ENCODE measurements at regions not wholly inside any gene's neighbourhood (a gene's known extent, or its start where the extent isn't known, plus 50 kb on each side); places are given as distances from the start of the nearest gene placed in this dataset.
"Not testable (repeated sequence)": the region's sequence is repeated elsewhere in the genome, so short reads cannot be mapped to it uniquely, and the experiment has no call there.

DNA sequence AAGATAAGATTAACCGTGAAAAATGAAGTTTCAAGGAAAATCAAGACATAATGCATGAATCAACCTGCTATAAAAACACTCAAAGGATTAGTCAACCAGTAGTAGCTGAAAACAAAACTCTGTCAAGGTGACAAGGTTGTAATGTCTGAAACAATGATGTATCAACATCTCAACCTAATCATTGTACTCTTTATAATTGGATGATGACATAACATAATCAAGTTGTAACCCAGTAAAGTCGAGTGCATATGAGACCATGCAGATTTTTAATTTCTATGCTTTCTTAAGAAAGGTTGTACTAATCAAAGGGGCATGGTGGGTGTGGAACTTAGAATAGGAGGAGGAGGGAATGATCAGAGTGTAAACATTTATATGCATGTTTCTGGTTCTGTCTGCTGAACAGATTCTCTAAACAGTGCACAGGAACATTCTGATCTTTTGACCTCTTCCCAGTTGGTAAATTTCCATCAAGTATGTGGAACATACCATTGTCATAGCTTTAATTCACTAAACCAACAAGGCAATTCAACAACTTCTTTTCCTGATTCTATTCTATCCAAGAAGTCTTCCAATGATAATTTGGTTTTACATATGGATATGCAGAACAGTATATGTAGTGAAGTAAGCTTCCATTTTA is 253.7 kb downstream of the TTC6 start:
- no peak for DNase-seq

DNA sequence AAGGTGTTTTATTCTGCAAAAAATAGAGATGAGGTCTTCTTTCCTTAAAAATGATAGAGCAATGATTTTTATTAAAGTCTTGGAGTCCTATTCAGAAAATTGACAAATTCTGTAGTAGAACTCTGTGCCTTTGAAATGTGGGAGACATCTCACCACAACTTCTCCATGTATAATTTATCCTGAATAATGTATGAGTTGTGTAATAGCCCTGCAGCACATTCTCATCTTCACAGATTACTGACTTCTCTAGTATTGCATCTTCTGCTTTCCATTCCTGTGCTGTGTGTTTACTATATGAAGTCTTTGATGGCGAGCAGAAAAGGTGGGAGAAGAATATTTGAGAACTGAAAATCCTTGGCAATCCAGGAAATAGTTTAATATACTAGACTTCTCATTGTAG is 255.6 kb downstream of the TTC6 start:
- no peak for DNase-seq

DNA sequence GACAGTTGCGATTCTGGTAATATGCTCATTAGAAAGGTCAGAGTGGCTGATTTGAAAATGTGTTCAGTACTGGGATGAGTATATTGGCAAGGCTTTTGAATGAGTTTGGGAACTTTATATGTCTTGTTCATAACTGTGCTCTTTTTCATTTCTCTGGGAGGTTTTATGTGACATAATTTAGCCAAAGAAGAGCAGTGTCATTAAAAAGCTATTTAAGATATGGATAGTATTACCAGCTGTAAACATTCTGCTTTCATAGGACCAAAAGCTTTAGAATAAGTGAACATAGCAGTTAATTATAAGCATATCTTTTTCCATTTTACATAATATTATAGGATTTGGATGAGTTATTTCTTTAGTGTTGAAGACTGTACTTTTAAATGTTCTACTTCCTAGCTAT is 260.4 kb downstream of the TTC6 start:
- DNase-seq: no peak

DNA sequence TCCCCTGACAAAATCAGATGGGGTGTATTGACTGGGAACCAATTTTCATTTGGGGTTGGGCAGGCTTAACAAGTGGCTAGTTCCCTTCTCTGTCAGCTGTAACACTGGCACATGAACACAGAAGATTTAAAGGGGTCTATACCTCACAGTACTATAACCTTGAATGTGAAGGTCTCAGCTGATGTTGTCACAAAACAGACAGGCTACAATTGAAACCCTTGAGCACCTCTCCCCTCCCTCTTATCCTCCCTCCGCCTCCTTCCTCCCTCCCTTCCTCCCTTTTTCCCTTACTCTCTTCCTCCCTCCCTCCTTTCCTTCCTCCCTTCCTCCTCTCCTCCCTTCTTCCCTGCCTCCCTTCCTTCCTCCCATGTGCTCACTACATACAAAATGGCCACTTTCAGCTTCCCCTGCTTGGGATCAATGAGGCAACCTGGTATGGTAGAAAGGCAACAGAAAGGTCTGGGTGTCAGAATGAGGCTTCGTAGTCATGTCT is 262.4 kb downstream of the TTC6 start:
- no peak for DNase-seq

DNA sequence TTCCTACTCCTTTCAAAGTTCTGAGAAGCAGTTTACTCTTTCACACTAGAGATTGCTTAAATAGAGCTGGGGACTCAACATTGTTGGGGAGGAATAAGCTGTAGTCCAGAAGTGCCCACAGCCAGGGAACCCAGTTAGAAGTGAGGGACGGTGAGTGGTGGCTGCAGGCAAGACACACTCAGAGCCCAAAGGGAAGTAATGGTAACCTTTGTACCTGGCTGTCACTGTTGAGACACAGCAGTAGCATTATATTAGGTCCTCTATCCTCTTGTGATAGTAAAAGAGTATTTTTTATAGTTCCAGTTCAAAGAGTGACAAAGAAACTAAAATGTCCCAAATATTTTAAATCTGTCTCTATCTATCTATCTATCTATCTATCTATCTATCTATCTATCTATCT is 263.3 kb downstream of the TTC6 start:
- no peak for DNase-seq

DNA sequence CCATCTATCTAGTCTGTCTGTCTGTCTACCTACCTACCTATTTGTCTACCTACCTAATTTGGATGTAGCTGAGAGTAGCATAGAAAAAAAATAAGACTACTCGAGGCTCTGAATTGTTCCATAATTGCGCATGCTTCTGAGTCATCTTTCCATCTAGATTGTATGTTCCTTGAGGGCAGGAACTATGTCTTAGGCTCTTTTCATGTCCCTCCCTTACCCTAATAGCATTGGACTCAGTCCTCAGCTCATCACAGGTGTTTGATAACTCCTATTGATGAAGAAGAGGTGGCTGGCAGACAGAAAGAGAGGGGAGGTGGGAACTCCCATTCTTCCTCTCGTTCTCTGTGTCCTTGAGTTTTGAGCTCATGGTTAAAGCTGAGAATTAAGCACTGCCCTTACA is 263.7 kb downstream of the TTC6 start:
- DNase-seq: no peak

DNA sequence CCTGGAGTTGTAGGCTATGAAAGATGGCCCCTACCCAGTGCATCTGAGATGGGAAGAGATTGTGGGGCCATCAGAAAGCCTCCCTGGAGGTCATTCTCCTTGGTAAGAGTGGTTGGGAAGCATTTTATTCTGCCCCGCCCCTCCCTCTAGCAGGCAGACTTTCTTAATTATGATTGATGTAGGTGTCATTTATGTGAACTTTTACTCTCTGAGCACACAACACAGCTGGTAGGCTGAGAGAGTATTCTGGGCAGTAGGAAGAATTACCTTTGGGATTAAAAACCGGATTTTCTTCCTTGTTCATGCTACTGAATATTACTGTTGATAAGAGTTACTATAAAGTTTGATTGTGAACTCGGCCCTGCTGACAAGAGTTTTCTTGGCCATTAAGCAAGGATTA is 266.8 kb downstream of the TTC6 start:
- no peak for DNase-seq

DNA sequence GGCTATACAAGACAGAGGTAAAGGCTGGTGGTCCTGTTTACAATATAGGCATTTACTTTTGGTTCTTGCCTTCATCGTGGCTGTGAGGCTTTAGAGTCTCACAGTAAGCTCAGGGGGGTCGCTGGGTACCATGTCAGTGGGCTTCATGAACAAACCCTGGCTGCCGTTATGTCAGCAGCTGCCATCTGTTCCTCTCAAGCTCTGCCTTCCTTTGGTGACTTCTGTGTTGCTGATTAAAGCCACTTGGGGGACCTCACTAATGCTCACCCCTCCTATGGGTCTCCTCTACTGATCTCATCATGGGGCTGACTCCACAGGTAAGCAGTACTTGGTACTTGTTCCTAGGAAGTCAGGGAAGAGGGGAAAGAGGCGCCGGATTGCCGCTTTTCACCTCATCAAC is 268.7 kb downstream of the TTC6 start:
- DNase-seq: no peak

DNA sequence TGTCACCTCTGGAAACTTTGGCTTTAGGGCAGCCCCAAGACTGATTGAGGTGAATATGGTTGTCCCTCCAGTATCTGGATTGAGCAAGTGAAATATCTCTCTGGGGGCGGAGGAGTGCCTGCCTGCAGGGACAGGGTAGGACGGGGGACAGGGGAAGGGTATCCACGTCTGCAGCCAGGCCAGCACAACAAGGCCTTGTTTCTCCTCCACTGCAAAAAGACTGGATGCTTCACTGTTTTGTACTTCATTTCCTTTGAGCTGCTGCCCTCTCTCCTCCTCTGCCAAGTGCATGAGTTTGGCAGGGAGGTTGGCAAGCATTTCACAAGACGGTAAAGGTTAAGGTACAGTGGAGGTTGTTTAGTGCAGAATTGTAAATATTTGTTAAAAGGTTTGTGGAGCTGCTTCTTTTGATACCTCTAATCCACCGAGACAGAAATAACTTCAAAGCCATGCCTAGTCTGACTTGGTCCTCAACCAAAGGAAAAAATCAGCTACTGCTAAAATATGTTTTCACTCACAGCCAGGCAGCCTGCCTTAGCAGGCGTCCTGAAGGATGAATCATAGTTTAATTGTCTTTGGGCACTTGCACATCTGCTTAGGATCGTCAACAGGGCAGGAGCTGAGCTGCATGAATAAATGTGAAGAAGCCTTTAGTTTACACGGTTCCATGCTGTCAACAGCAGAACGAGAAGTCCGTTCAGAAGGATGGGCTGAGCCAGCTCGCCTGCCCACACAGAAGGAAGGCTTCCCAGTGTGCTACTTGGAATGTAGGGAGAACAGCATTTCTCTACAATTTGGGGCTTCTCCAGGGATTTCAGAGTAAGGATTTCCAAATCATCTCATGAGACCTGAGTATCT is 269.7 kb downstream of the TTC6 start:
- DNase-seq: no peak

DNA sequence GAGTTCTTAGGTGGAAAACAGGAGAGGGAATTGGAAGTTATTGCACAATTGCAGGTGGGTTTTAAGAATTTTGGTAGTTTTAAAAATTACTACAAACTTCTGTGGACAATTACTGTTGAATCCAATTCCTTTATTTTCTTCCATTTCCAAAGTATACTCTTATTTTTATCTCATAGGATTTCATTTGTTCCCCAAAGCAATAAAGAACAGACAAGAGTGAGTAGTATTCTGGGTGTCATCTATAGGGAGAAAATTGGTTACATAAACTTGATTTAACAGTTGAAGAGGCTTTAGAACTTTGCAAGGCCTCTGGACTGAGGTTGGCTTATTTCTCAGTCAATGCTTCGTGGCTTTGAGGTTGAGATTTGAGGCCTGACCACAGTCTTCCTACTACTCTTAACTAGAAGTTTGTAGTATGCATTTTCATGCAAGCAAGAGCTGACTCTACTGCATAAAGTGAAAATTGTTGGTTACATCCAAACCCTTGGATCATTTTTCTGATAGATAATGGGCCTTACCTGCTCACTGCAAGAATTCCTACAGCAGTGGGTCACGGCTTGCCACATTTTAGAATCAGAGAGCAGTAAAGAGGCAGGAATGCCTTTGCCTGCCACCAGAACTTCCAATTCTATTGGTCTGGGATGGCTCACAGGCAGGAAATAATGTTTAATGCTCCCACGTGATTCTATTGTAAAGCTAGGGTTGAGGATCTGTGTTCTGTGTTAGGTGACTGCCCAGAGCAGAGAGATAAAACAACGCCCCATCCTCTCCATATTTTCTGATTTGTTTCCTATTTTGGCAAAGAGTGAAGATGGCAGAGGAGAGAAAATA is 270.5 kb downstream of the TTC6 start:
- no peak for DNase-seq

DNA sequence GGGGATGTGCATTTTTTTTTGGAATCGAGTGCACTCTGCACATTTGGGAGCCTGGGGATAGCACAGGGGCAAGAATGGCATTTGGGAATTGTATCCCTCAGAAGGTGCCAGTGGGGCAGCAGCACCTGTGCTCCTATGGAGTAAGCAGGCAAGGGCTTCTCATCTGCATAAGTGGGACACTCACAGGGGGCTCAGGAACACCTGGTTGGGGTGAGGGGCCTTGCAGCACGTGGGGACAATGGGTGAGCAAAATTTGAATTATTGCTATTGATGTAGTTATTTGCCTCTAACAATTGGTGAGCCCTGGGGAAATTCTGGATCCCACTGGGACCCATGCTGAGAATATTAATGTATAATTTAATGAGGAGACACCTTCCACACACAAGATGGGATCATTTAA is 274.2 kb downstream of the TTC6 start:
- no peak for DNase-seq

DNA sequence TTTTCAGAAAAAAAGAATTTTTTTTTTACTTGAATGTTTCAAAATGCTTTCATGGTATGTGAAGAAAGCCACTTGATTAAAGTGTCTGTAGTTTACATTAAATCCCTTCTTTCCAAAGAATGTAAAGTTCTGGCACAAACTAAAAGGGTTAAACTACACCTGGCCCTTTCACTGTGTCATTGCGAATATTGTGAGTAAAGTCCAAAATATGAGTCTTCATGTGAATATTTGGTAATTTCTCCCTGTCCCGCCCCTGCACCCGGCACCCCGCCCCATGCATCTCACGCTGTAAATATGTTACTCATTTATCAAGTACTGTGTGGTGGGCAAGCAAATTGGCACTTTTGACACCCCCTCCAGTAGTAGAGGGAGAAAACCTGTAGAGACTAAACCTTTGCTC is 274.7 kb downstream of the TTC6 start:
- DNase-seq: no peak

DNA sequence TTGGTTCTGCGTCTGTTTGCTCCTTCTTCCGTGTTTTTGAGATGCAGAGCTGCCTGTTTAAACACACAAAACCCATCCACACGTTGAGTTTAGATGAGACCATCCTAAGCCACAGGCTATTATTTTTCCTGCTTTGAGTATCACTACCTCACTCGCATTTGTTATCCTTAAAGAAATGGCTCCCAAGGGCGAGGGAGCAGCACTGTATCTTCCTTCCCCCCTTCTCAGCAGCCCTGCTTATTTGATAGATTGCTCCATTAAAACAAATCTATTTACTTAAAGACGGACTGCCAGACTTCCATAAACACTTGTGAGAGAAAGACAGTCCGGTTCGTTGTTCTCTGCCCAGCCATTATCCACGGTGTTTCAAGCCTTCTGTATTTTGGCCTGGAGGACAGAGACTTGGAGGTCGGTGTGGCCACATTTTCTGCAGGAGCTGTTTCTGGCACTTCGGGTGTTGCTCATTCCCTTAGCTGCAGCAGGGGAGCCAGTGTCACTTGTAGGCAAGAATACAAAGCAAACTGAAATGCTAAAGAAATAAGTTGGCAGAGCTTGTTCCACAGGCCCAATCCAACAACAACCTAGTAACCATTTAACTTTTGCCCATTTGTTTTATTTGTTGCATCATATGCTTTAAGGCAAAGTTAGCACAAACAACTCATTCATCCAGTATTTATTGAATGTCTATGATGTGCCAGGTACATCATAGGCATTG is 275.4 kb downstream of the TTC6 start:
- no peak for DNase-seq

DNA sequence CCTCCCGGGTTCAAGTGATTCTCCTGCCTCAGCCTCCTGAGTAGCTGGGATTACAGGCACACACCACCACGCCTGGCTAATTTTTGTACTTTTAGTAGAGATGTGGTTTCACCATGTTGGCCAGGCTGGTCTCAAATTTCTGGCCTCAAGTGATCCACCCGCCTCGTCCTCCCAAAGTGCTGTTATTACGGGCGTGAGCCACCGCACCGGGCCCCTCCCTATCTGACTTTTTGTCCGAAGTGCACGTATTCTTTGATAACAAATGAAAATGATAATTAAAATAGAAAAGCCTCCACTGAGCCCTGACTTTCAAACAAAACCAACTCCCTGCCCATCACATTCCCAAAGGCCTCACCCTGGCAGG is 278.6 kb downstream of the TTC6 start:
- not testable (repeated sequence) for DNase-seq

DNA sequence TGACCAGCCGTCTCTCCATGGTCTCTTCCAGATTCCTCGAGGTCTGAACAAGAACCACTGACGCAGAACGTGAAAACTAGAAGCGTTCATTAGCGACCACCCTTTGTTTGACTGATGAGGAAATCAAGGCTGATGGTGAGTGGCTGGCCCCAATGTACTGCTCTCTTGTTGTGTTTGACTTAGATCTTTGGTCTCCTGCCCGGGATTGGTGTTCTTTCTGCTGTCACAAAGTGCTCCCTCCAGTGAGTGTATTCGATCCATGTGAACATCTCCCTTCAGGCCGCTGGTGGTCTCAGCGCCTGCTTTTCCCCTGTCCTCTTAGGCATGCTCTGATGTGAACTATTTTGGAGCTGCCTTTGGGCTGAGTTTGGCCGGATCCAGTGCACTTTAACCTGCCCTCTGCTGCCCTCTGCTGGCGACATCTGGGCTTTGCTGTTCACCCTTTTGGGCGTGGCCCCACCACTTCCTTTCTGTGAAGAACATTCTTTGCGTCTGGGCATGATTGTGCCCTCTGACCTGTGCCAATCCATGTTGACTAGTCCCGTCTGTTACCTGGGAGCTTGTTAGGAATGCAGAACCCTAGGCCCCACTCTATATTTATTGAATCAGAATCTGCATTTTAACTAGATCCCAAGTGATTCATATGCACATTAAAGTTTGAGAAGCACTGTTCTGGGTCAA is 279.1 kb downstream of the TTC6 start:
- DNase-seq: peak; percentile 31

DNA sequence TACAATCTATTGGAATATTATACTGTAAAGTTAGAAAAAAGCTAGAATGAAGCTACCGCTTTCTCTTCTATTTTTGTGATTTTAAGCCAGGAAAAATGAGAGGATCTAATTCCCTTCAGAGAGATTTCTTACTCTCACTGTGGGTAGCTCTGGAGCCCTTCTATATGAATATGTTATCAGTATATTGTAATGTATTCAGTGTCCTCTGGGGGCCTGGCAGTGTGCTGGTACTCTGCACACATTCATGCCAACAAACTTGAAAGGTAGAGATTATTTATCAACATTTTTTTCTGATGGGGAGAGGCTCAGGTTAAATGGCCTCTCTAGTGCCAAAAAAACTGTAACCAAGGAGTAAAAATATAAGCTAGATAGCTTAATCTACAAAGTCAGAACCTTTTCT is 292.8 kb downstream of the TTC6 start:
- no peak for DNase-seq

DNA sequence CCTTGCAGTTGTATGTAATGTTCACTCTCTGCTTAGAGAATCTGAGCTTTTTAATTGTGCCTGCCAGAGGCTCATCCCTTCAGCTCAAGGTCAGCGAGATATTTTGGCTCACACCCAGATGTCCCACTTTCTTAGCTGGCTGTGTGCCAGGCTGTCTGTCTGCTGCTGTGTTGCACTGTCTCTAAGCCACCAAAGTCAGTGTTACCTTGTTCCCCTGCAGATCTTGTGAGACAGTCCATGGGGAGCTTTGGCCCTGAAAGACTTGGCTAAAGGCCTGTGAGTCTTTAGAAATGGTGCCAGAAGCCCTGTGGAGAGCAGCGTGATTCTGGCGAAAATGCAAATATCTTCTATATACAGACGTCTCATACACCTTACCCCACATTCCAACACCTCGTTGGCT is 293.7 kb downstream of the TTC6 start:
- no peak for DNase-seq

DNA sequence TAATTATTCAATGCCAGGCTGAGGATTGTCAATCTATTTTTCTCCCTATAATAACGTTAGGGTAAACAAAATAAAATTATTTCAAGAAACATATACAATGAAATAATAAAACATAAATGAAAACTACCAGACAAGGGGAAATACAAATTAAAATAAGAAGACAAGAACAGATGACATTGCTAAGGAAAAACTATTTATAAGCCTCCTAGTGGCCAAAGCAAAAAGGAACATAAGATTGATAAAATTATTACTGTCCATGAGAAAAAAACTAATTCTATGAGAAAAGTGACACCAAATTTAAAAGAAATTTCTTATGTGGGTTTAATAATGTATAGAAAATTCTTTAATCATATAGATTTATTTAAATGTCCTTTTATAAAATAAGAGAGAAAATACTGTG is 294.7 kb downstream of the TTC6 start:
- no peak for DNase-seq

DNA sequence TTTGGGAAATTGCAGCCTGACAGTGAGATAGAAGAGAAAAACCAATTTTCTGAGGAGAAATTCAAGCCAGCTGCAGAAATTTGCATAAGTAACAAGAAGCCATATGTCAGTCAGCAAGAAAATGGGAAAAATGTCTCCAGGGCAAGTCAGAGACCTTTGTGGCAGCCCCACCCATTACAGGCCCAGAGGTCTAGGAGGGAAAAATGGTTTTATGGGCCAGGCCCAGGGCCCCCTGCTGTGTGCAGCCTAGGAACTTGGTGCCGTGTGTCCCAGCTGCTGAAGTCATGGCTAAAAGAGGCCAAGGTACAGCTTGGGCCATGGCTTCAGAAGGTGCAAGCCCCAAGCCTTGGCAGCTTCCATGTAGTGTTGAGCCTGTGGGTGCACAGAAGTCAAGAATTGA is 296.1 kb downstream of the TTC6 start:
- not testable (repeated sequence) for DNase-seq

DNA sequence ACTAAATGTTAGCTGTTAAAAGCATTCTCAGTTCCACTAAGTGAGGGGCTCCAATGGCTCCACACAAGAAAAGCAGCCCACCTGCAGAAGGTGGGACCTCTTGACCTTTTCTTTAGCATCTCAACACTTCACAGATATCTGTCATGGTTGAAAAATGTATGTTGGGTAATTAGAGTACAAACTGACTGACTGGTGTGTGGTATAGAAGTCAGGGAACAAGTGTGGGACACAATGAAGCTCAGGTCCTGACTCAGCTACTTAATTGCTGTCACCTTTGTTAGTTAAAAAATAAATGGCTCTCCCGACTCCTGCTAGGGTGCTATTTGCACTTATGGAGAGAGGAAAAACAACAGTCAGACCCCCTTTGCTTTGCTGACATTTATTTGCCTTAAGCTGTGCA is 299.0 kb downstream of the TTC6 start:
- no peak for DNase-seq

DNA sequence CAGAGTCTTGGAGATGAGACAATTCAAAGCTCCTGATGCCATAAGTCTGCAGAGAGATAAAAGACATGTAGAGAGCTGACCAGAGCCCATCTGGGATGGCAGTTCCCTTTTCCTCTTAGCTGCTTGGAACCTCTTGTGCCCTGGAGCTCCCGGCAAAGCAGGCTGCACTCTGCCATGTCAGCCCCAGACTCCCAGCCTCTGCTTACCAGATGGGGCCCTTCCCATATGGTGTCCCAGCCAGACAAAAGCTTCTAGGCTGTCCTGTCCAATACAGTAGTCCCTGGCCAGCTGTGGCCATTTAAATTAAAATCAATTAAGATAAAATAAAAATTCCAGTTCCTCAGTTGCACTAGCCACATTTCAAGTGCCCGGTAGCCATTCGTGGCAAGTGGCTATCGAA is 303.9 kb downstream of the TTC6 start:
- DNase-seq: no peak

DNA sequence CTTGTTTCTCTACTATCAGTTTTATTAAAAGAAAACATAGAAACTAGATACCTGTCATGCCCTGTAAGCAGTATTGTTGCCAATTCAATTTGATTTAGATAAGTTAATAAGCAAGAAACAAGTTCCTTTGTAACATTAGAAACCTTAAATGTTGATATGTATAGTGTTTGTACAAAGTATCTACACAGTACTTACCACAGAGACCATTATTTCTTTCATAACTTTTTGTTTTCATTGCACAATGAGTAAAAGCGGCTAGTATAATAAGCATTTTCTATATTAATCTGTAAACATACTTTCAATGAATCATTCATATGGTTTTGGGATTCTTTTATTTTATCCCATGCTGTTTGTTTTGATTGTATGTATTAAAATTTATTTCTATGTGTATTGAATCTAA is 305.1 kb downstream of the TTC6 start:
- DNase-seq: no peak

DNA sequence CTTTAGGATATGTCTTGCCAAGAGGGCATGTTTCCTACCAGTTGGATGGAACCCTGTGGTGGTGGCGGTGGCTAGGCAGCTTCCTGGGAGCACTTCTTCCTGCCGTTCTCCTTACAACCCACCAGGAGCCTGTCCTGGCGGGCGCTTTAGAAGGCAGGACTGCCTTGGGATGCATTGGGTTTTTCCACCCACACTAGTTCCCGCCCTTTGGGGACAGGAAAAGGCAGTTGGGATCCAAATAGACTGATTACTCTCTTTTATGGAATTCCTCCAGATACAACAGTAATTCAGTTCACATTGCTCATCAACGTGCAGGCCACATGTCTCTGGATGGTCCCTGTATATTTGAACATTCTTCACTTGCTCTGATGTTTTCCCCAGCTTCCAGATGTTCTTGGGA is 305.7 kb upstream of the SSTR1 start:
- DNase-seq: no peak

Data from NCI-H510A (cell line).